Panc1 (cell line): ENCODE measurements at regions not wholly inside any gene's neighbourhood (a gene's known extent, or its start where the extent isn't known, plus 50 kb on each side); places are given as distances from the start of the nearest gene placed in this dataset.

Source experiments
- ATAC-seq: fragments of 200-7000 bp; cut with Tn5 transposase; 2 replicates; pipeline ENCODE4 v1.9.1; 2020; ENCODE audit warnings: mild to moderate bottlenecking, moderate library complexity
- BruUV-seq: library from RNA; stranded (reverse); fragments of 400-500 nt; replicated peaks from 2 replicates; lab custom pipeline; 2021; lab: Mats Ljungman, UMichigan
- CTCF ChIA-PET: fragments of 300-600 bp; sonication (Branson Sonifier 250); formaldehyde crosslinking; loops from one replicate; lab custom pipeline; 2022; ENCODE audit warnings: antibody characterized with exemption; lab: Charles Lee
- POLR2A ChIA-PET: fragments of 300-600 bp; sonication (Branson Sonifier 250); formaldehyde crosslinking; loops from one replicate; lab custom pipeline; 2022; ENCODE audit warnings: antibody characterized with exemption; lab: Charles Lee
- DNase-seq: peaks from one replicate; pipeline ENCODE4 v3.0.0-alpha.2; 2010; ENCODE audit warnings: low read depth, low spot score
- H3K27ac ChIP-seq: 2 replicates; pipeline ENCODE4 v1.5.1; 2011; ENCODE audit warnings: mild to moderate bottlenecking, low read length, inconsistent platforms
- H3K27me3 ChIP-seq: fragments of 200-500 bp; sonication (Bioruptor generic); 2 replicates; pipeline ENCODE4 v1.6.0; 2014; ENCODE audit warnings: low read length, inconsistent platforms; ENCODE audit not compliant: control insufficient read depth, insufficient read depth
- H3K36me3 ChIP-seq: fragments of 200-500 bp; sonication (Bioruptor generic); 2 replicates; pipeline ENCODE4 v1.5.1; 2014; ENCODE audit warnings: inconsistent platforms, mild to moderate bottlenecking, low read length, moderate library complexity; ENCODE audit not compliant: control insufficient read depth, insufficient read depth
- H3K4me1 ChIP-seq: 2 replicates; pipeline ENCODE4 v1.5.1; 2011; ENCODE audit warnings: inconsistent platforms, mild to moderate bottlenecking, low read length, moderate library complexity; ENCODE audit not compliant: control insufficient read depth, insufficient read depth
- H3K4me3 ChIP-seq, 2 experiments: 2 replicates each; pipeline ENCODE4 v1.5.1; 2011 to 2012; ENCODE audit warnings: low read depth in 2 of 2, low read length in 2 of 2, mild to moderate bottlenecking in 2 of 2, inconsistent platforms in 1 of 2, moderate library complexity in 1 of 2
- H3K9me3 ChIP-seq: fragments of 200-500 bp; sonication (Bioruptor generic); 2 replicates; pipeline ENCODE4 v1.5.1; 2014; ENCODE audit warnings: low read depth, mild to moderate bottlenecking, inconsistent platforms, low read length, moderate library complexity; ENCODE audit not compliant: control insufficient read depth, insufficient read depth
- CTCF ChIP-seq: fragments of 450-650 bp; IDR thresholded peaks from 2 replicates; pipeline ENCODE4 v1.5.1; 2017; ENCODE audit warnings: mild to moderate bottlenecking
- POLR2AphosphoS5 ChIP-seq: IDR thresholded peaks from 2 replicates; pipeline ENCODE4 v1.6.1; 2012; ENCODE audit warnings: mild to moderate bottlenecking, low read depth, low read length, moderate library complexity
- REST ChIP-seq, 2 experiments: IDR thresholded peaks; 2 replicates each; pipeline ENCODE4 v1.6.1; 2011 to 2012; ENCODE audit warnings: low read depth in 2 of 2, control low read depth in 1 of 2, low read length in 1 of 2, mild to moderate bottlenecking in 1 of 2, moderate library complexity in 1 of 2; ENCODE audit not compliant: insufficient read depth in 1 of 2
- SIN3A ChIP-seq: IDR thresholded peaks from 2 replicates; pipeline ENCODE4 v1.6.1; 2012; ENCODE audit warnings: low read depth, mild to moderate bottlenecking, low read length, moderate library complexity, borderline replicate concordance; ENCODE audit not compliant: insufficient read depth
- TCF7L2 ChIP-seq: IDR thresholded peaks from 2 replicates; pipeline ENCODE4 v1.6.1; 2011; ENCODE audit warnings: mild to moderate bottlenecking, low read depth, low read length, inconsistent platforms
- in situ Hi-C: cut with HindIII; loops from 2 replicates; pipeline ENCODE4 v1.10.0; 2016; ENCODE audit warnings: low sequenced_read_pairs, low pct_unique_long_range_greater_than_20kb
- intact Hi-C: fragments of 100-400 bp; cut with micrococcal nuclease; formaldehyde crosslinking; loops from one replicate; pipeline ENCODE4 v1.10.0; 2022; ENCODE audit not compliant: unreplicated experiment

- Histone ChIP-seq H3K9me3 (no peaks in the 10 kb centered on the region), H3K4me3 (no peak overlapping the region), H3K27me3 (no peaks in the 10 kb centered on the region), H3K4me1 (no peaks in the 10 kb centered on the region; the same call in 1 of the 2 replicates), H3K36me3 (no peaks in the 10 kb centered on the region), H3K27ac (no peak overlapping the region)
- ATAC-seq (no peak; the same call in 1 of the 2 replicates), DNase-seq (no peak)
- in situ Hi-C loops, result no loop called here
- CTCF ChIA-PET, result no interaction called here
- intact Hi-C loops, result no loop called here
- POLR2A ChIA-PET, result interaction anchor here (0.5 kb wide), 1 partner anchor 10 kb away, joined by 4 read pairs; no protein-coding TSS in a partner anchor
- TF ChIP-seq POLR2AphosphoS5 (no peak), REST (IDR thresholded peaks at IDR 0.05; ENCODE audit: insufficient read depth in 1 of 2, low read depth in 2 of 2, low read length in 1 of 2) (no peak), SIN3A (no peak), TCF7L2 (no peak), CTCF (no peak)
- BruUV-seq, result no TSS peak
Measured at GRCh38 chr6:149169761-149170511, 147.6 kb upstream of the TAB2 start.

- CTCF ChIA-PET, result interaction anchor here (0.6 kb wide), 1 partner anchor 146 kb away, joined by 5 read pairs; the partner anchor contains the start of gene TAB2
- in situ Hi-C loops (no loop called here), intact Hi-C loops (no loop called here)
- H3K36me3 ChIP-seq, result no peaks in the 10 kb centered on the region
- no peaks in the 10 kb centered on the region for H3K27me3 ChIP-seq
- H3K4me1 ChIP-seq, result no peaks in the 10 kb centered on the region; the same call in 1 of the 2 replicates
- TF ChIP-seq SIN3A (no peak), CTCF (no peak), REST (IDR thresholded peaks at IDR 0.05; ENCODE audit: insufficient read depth in 1 of 2, low read depth in 2 of 2, low read length in 1 of 2) (no peak), TCF7L2 (no peak), POLR2AphosphoS5 (no peak)
- POLR2A ChIA-PET, result no interaction called here
- ATAC-seq, result no peak
- H3K4me3 ChIP-seq, result no peak overlapping the region
- DNase-seq, result no peak
- H3K9me3 ChIP-seq, result no peaks in the 10 kb centered on the region
- H3K27ac ChIP-seq, result no peak overlapping the region
- no TSS peak for BruUV-seq
Measured at GRCh38 chr6:149170564-149171452, 146.7 kb upstream of the TAB2 start.
